PC-9 (cell line): ENCODE measurements at regions not wholly inside any gene's neighbourhood (a gene's known extent, or its start where the extent isn't known, plus 50 kb on each side); places are given as distances from the start of the nearest gene placed in this dataset.

Experiments used
- BruUV-seq: library from RNA; stranded (reverse); fragments of 400-500 nt; replicated peaks from 2 replicates; lab custom pipeline; 2021; lab: Mats Ljungman, UMichigan
- CTCF ChIA-PET: fragments of 300-600 bp; sonication (Branson Sonifier 250); formaldehyde crosslinking; loops from one replicate; lab custom pipeline; 2022; ENCODE audit warnings: antibody characterized with exemption; lab: Charles Lee
- POLR2A ChIA-PET: fragments of 300-600 bp; sonication (Branson Sonifier 250); formaldehyde crosslinking; loops from one replicate; lab custom pipeline; 2022; ENCODE audit warnings: antibody characterized with exemption; ENCODE audit not compliant: unreplicated experiment; lab: Charles Lee
- DNase-seq, 2 experiments: peaks; one replicate each; pipeline versions ENCODE4 v3.0.0 to v3.0.0-alpha.2; 2015 to 2022; ENCODE audit warnings: mixed read lengths in 1 of 2
- H2AFZ ChIP-seq: fragments of 200-600 bp; sonication (generic); 2 replicates; pipeline ENCODE4 v1.8.1; 2017; ENCODE audit warnings: antibody characterized with exemption
- H3F3A ChIP-seq: fragments of 200-600 bp; sonication (generic); 2 replicates; pipeline ENCODE4 v1.8.1; 2017; ENCODE audit warnings: antibody characterized with exemption, mild to moderate bottlenecking, low read depth; ENCODE audit not compliant: insufficient read depth
- H3K27ac ChIP-seq: fragments of 200-600 bp; sonication (generic); 2 replicates; pipeline ENCODE4 v1.6.1; 2016; ENCODE audit warnings: mixed run types
- H3K27me3 ChIP-seq: fragments of 200-600 bp; sonication (generic); 2 replicates; pipeline ENCODE4 v1.6.1; 2016; ENCODE audit warnings: low read depth, mixed run types; ENCODE audit not compliant: insufficient read depth
- H3K36me3 ChIP-seq: fragments of 200-600 bp; sonication (generic); 2 replicates; pipeline ENCODE4 v1.6.1; 2016; ENCODE audit warnings: low read depth, mixed run types
- H3K4me1 ChIP-seq: fragments of 200-600 bp; sonication (generic); replicated peaks from 2 replicates; pipeline ENCODE4 v1.6.1; 2016; ENCODE audit warnings: mixed run types; ENCODE audit not compliant: insufficient read depth
- H3K4me2 ChIP-seq: fragments of 200-600 bp; sonication (generic); 2 replicates; pipeline ENCODE4 v1.6.1; 2017; ENCODE audit warnings: mixed run types
- H3K4me3 ChIP-seq: fragments of 200-600 bp; sonication (generic); 2 replicates; pipeline ENCODE4 v1.6.1; 2016; ENCODE audit warnings: mixed run types
- H3K79me2 ChIP-seq: fragments of 200-600 bp; sonication (generic); 2 replicates; pipeline ENCODE4 v1.6.1; 2017; ENCODE audit warnings: low read depth, mixed run types
- H3K9me2 ChIP-seq: fragments of 200-600 bp; sonication (generic); 2 replicates; pipeline ENCODE4 v1.8.1; 2017; ENCODE audit warnings: mild to moderate bottlenecking; ENCODE audit not compliant: insufficient read depth
- H3K9me3 ChIP-seq: fragments of 200-600 bp; sonication (generic); 2 replicates; pipeline ENCODE4 v1.8.1; 2016; ENCODE audit warnings: low read depth; ENCODE audit not compliant: insufficient read depth
- H4K20me1 ChIP-seq: fragments of 200-600 bp; sonication (generic); 2 replicates; pipeline ENCODE4 v1.8.1; 2017; ENCODE audit not compliant: insufficient read depth
- CTCF ChIP-seq: fragments of 200-600 bp; sonication (generic); conservative IDR thresholded peaks from 2 replicates; pipeline ENCODE4 v1.6.1; 2017; ENCODE audit warnings: mixed run types, antibody characterized with exemption, mild to moderate bottlenecking, moderate library complexity
- EZH2 ChIP-seq: fragments of 200-600 bp; sonication (generic); IDR thresholded peaks from 2 replicates; pipeline ENCODE4 v1.8.0; 2017; ENCODE audit warnings: antibody characterized with exemption, low read depth
- intact Hi-C: fragments of 100-400 bp; cut with micrococcal nuclease; formaldehyde crosslinking; loops from one replicate; pipeline ENCODE4 v1.10.0; 2022; ENCODE audit not compliant: unreplicated experiment

- ChIA-PET POLR2A (no interaction called here), CTCF (no interaction called here)
- H3K27me3 ChIP-seq, result peaks cover 27% of the 10 kb centered on the region
- TF ChIP-seq EZH2 (no peak), CTCF (no peak)
- H3K36me3 ChIP-seq, result no peaks in the 10 kb centered on the region
- H3F3A ChIP-seq, result no peaks in the 10 kb centered on the region
- no peaks in the 10 kb centered on the region for H3K79me2 ChIP-seq
- no TSS peak for BruUV-seq
- no peaks in the 10 kb centered on the region for H3K9me2 ChIP-seq
- H2AFZ ChIP-seq, result no peak overlapping the region
- no peak overlapping the region for H3K4me2 ChIP-seq
- H4K20me1 ChIP-seq, result peaks cover 9% of the 10 kb centered on the region; the same call in 1 of the 2 replicates
- no peaks in the 10 kb centered on the region for H3K9me3 ChIP-seq
- no peak for DNase-seq
- no peaks in the 10 kb centered on the region for H3K4me1 ChIP-seq
- no peak overlapping the region for H3K4me3 ChIP-seq
- H3K27ac ChIP-seq, result no peak overlapping the region
- intact Hi-C loops, result no loop called here
These were observed 394.2 kb downstream of the IRX2 start for GRCh38 chr5:2357309-2357708.

- TF ChIP-seq EZH2, result no peak
- no peak for TF ChIP-seq CTCF
- H3K9me2 ChIP-seq, result no peaks in the 10 kb centered on the region
- no peak overlapping the region for H3K4me3 ChIP-seq
- H3K27me3 ChIP-seq, result peaks cover 30% of the 10 kb centered on the region
- POLR2A ChIA-PET, result no interaction called here
- intact Hi-C loops, result no loop called here
- H3K79me2 ChIP-seq, result no peaks in the 10 kb centered on the region
- H3K36me3 ChIP-seq, result no peaks in the 10 kb centered on the region
- no peak overlapping the region for H3K4me2 ChIP-seq
- no peak overlapping the region for H3K27ac ChIP-seq
- CTCF ChIA-PET, result no interaction called here
- no peak overlapping the region for H2AFZ ChIP-seq
- H3F3A ChIP-seq, result no peaks in the 10 kb centered on the region
- no peak for DNase-seq
- peaks cover 1% of the 10 kb centered on the region; the same call in 1 of the 2 replicates for H3K9me3 ChIP-seq
- no peaks in the 10 kb centered on the region for H3K4me1 ChIP-seq
- no peaks in the 10 kb centered on the region for H4K20me1 ChIP-seq
- BruUV-seq, result no TSS peak
These were observed 395.6 kb downstream of the IRX2 start for GRCh38 chr5:2355859-2356258.

- H3K9me3 ChIP-seq, result peaks cover 10% of the 10 kb centered on the region; the same call in 1 of the 2 replicates
- no peak overlapping the region for H3K4me2 ChIP-seq
- no peaks in the 10 kb centered on the region for H4K20me1 ChIP-seq
- TF ChIP-seq CTCF, result no peak
- no peak for TF ChIP-seq EZH2
- ChIA-PET POLR2A (no interaction called here), CTCF (no interaction called here)
- no peaks in the 10 kb centered on the region for H3K36me3 ChIP-seq
- peaks cover 12% of the 10 kb centered on the region for H3K27me3 ChIP-seq
- no peaks in the 10 kb centered on the region for H3K79me2 ChIP-seq
- no peak overlapping the region for H3K27ac ChIP-seq
- H3K4me1 ChIP-seq, result no peaks in the 10 kb centered on the region
- no peaks in the 10 kb centered on the region for H3F3A ChIP-seq
- H2AFZ ChIP-seq, result no peak overlapping the region
- intact Hi-C loops, result no loop called here
- no TSS peak for BruUV-seq
- DNase-seq, result no peak
- no peaks in the 10 kb centered on the region for H3K9me2 ChIP-seq
- no peak overlapping the region for H3K4me3 ChIP-seq
These were observed 397.5 kb downstream of the IRX2 start for GRCh38 chr5:2353871-2354440.
